ENCODE measurements at regions not wholly inside any gene's neighbourhood (a gene's known extent, or its start where the extent isn't known, plus 50 kb on each side); places are given as distances from the start of the nearest gene placed in this dataset.

DNA sequence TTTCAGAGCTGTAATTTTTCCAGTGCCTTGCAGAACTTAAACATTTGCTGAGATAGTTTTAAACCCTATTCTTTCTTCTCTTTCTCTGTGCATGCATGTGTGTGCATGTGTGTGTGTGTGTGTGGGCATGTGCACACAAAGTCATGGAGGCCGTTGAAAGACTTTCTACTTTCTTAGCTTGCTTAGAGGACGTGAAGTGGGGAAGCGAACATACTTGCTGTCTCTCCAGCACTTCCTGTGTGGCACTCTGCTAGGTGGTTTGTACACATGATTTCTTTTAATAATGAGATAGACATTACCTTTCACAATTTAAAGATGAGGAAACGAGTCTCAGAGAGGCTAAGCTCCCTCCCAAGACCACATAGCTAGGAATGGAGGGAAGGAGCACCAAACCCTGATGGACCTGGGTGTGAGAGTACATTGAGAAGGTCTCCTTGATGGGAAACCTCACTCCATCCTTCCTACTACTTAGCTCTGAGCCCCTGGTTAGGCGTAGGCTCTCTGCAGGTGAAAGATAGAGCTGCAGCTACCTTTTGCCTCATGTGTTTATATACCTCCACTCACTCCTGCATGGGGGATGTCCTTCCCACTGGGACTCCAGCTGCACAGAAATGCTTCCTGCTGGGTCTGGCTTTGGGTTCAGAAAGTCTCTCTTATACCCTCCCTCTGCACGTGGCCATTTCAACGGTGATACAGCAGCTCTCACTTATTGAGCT, 101.9 kb upstream of the USP24 start:
- TF ChIP-seq, protein P1, sequence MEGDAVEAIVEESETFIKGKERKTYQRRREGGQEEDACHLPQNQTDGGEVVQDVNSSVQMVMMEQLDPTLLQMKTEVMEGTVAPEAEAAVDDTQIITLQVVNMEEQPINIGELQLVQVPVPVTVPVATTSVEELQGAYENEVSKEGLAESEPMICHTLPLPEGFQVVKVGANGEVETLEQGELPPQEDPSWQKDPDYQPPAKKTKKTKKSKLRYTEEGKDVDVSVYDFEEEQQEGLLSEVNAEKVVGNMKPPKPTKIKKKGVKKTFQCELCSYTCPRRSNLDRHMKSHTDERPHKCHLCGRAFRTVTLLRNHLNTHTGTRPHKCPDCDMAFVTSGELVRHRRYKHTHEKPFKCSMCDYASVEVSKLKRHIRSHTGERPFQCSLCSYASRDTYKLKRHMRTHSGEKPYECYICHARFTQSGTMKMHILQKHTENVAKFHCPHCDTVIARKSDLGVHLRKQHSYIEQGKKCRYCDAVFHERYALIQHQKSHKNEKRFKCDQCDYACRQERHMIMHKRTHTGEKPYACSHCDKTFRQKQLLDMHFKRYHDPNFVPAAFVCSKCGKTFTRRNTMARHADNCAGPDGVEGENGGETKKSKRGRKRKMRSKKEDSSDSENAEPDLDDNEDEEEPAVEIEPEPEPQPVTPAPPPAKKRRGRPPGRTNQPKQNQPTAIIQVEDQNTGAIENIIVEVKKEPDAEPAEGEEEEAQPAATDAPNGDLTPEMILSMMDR (IDR thresholded peaks at IDR 0.05), result no peak
- TF ChIP-seq POLR2A (IDR thresholded peaks at IDR 0.05) (no peak), EP300 (IDR thresholded peaks at IDR 0.05) (no peak)

All from ovary (tissue), 3 donors.